DMS79 treated with DMSO at 0.1 percent for 48 hours (cell line): ENCODE measurements at regions not wholly inside any gene's neighbourhood (a gene's known extent, or its start where the extent isn't known, plus 50 kb on each side); places are given as distances from the start of the nearest gene placed in this dataset.
"Not testable (repeated sequence)": the region's sequence is repeated elsewhere in the genome, so short reads cannot be mapped to it uniquely, and the experiment has no call there.

Source experiments
- DNase-seq: peaks from one replicate; lab custom pipeline; 2025; lab: John Stamatoyannopoulos, UW

DNA sequence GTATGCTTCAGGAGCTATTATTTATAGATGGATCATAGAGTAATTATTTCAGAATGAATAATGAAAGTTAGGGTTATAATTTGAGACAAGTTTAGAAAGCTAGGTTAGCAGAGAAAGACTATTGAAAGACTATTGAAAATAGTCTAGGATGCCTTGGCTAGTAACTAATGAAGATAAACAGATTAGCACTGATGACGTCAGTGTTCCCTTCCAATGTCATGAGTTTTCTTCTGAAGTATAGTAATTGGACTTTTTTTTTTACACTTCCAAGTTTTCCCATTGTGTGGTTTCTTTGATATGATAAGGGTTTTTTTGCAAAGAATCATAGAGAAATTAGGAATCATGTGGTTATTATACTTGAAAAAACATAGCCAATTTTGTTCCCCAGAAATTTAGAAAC lies 1041.5 kb upstream of the CRIM1 start:
- DNase-seq: no peak

DNA sequence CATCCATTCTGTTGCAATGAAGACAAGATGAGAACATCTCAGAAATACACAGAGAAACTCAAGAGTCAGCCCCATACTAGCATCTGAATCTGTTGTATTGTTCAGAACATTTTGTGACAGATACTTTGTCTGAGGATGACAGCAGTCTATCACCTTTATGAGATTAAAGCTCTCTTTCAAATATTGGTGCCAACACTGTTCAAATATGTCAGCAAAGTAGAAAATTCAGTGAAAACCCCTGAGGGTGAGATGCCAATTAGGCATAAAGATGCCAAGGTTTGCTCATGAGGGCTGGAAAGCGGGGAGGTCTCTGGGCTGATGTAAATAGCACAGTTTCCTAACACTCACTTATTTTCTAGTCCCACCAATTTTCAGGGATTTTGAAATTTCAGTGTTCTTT lies 1054.2 kb upstream of the CRIM1 start:
- no peak for DNase-seq

DNA sequence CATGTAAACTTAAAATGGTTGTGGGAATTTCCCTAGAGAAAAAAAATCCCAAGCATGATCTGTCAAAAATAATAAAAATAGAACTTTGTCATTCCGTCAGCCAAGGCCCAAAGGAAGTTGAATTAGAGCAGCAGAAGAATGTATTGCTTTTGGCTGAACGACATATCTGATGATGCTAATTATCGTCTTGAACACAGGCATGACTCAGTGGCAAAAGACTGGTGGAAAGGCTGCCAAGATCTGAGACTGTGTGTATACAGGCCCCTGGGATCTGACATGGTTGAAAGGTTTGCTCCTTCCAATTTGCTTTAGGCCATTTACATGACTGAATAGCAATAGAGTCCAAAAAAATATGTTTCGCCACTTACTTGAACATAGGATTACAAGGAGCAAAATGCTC lies 1057.1 kb upstream of the CRIM1 start:
- DNase-seq: no peak

DNA sequence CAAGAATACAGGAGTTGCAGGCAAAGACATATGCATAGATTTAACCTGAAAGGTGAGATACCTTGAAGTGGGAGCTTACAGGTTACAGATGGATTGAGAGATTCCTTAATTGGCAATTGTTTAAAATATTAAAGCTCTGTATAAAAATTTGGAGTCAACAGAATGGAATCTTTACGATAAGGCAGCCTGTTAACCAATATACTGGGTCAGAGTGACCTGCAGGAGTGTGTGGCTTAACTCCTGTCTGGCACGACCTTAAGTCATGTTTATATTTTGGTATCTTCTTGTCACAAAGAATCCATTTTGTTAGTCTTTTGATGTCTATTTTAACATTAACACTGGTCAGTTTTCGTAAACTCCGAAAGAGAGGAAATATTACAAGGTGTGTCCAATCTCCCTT lies 1058.2 kb upstream of the CRIM1 start:
- no peak for DNase-seq

DNA sequence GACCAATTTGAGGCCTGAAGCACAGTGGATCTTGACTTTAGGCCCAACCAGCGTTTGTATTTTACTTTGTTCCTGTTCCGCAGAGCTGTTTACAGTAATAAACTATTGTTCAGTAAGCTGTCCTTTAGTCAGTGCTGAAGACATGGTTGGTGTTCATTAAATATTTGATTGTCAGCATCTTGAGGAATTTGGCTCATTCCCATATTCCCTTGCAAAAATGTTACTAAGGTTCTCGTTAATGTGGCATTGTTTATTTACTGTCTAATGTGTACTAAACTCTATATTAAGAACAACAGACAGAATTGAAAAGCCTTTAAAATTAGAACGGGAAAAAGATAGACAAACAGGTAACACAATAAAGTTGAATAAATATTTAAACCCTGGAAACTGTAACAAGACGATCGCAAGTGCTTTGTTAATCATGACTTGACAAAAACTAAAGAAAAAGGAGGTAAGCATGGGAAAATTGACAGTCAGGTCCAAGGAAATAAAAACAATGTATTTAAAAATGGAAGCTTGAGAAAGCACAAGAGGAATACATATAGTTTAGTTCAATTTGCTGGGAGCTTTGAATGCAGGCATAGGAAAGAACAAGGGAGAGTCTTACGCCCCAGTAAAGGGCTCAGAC lies 1060.8 kb upstream of the CRIM1 start:
- DNase-seq: no peak

DNA sequence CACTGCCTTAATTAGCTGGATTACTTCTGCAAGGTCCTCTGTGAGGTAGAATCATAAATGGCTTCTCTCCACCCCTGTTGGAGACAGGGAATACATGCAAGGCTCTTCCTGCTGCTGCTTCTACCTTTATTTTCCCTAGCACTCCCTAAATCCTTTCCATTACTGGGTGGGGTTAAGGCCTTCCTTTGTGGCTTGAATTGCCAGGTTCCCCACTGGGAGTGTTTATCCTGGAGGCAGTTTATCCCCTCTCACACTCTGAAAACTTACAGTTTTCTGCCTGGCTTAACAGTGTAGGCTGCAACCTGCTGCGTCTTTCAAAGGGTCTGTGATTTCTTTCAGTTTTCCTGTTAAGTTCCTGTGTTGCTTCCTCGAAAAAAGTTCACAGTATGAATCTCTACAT lies 1062.3 kb upstream of the CRIM1 start:
- DNase-seq: no peak

DNA sequence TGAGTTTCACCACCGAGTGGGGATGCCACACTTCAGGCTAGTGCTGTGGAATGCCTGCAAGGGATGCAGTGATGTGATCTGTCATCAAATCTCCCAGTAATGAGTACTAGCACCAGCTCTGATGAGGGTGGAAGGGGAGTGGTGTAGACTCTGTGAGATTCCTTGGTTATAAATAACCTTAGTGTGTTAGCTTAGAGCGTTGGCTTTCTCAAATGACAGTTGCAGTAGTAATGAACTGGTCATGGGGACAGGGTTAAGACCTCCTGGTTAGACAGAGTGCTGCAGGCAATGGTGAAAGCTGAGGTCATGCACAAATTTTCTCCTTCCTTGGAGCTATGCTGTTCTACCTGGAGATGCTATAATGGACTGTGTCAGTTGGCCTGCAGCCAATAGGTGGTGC lies 1063.4 kb upstream of the CRIM1 start:
- DNase-seq: no peak

DNA sequence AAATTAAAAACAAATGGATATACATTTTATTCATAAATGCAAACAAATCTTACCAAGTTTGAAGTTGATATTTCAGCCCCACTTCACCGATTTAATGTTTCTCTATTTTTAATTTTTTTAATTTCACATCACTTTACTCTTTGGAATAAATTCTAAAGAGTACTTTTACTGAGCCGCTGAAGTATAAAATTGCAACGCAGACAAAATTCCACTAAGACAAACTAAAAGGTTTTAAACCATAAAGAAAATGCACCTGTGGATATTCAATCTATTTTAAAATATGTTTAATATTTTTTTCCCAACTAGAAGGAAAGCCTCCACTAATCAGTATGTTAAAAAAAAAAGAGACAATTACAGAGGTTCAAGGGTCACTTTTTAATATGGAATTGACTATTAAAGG lies 1073.9 kb upstream of the CRIM1 start:
- no peak for DNase-seq

DNA sequence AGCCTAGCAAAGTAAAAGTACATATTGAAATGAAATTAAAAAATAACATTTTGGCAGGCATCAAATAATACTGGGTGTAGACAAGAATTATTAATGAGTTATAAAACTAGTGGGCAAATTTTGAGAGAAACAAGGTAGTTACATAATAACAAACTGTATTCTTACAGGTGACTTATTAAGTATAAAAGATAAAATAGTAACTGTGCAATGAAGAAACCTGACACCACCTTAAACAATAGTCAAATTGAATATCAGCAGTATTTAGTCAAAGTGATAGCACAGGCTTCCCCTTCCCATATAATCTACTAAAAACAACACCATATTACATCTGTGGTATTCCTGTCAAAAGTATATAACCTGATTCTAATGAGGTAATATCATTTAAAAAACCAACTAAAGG lies 1099.8 kb upstream of the CRIM1 start:
- no peak for DNase-seq

DNA sequence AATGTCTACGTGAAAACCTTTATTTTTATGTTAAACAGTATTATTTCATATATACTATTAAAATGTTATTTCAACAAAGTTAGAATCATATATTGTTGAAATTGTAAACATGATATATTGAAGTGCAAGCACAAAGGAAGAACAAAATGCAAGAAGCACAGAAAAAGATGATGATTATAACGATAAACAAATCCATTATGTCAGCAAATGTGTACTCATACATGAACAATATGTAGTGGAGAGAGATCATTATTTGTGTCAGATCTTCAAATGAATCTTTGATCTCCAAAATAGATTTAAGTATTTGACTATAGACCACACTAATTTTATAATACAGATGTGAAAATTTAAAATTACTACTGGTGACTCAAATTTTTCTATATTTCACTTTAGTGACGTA lies 1104.4 kb upstream of the CRIM1 start:
- DNase-seq: no peak

DNA sequence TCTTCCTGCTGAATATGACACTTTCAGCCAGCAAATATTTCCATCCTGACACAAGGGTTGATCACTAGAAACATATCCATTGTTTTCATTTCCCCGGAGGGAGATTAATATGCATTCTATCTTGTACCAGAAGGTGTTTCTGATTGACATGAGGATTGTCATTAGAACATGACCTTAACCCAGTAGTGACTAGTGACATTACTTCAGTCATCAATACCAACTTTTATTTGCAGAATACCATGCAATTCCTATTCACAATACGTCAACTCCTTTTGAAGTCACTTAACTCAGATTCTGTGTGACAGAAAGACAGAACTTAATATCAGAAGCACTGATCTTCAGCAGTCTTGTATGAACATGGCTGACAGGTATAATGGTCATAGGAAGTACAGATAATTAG lies 1108.9 kb upstream of the CRIM1 start:
- no peak for DNase-seq

DNA sequence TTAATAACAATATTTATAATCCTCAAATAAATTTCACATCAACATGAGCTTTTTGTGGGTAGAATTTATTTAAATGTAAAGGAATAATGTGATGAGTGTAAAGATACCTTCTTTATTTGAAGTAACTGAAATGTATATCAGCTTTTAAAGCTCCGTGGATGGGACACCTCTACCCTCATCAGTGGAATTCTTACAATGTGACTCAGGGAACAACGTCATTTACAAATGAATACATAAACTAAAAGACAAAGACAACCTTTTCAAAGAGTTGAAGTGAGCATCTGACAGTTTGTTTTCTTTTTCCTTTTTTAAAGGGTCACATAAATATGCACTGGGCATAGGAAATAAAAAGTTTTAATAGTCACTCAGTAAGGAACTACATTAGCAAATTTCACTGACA lies 1127.0 kb upstream of the CRIM1 start:
- no peak for DNase-seq

DNA sequence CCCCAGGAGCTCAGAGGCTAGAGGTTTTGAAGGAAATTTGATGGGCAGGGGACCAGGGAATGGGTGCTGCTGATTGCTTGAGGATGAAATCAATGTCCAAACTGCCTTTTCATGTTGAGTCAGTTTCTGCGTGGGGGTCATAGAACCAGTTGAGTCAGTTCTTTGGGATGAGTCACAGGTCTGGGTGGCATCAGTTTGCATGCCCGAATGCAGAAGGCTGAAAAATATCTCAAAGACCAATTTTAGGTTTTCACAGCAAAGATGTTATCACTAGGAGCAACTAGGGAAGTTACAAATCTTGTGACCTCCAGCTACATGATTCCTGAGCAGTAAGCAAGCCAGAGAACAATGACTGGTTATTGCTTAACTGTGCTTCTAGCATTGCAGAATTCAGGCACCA lies 1135.1 kb upstream of the CRIM1 start:
- no peak for DNase-seq

DNA sequence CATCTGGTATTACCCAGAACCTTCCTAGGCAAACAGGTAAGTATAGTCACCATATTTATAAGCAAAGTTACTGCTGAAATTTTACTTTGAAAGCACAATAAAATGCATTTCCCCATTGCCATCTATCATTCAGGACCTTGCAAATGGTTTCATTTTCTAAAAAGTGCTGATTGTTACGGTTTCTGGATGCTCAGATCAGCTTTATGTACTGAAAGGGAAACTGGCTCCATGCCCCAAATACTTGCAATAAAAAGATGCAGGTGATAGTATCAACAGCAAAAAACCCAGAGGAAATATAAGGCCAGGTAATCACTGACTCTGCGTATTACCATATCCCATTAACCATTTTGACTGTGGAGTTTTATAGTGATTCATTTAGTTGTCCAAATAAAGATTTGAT lies 1150.7 kb upstream of the CRIM1 start:
- DNase-seq: no peak

DNA sequence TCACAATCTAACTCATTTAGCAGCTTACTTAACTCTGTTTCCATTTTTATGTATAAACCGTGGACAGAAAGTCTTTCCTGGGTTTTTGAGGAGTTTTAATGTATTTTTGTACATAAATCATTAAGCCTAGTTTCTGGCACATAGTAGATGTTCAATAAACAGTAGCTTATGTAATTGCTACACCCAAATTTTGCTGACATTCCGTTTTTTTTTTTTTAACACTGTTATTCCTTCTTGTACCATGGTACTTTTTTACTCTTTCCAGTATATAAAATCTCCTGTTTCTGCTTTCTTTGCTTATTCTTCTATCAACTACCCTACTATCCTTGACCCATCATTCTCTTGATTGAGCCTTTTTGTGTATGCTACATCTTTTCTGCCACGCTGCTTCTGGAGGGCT lies 1151.3 kb upstream of the CRIM1 start:
- DNase-seq: no peak

DNA sequence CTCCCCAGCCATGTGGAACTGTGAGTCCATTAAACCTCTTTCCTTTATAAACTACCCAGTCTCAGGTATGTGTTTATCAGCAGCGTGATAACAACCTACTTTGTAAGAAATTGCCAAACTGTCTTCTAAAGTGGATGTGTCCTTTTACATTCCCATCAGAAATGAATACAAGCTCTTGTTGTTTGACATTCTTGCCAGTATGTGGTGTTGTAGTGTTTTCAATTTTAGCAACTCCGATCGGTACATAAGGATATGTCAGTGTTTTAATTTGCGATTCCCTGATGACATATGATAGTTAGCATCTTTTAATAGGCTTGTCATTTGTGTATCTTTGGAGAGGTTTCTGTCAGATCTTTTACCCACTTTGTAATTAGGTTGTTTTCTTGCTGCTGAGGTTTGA lies 1156.3 kb upstream of the CRIM1 start:
- DNase-seq: no peak

DNA sequence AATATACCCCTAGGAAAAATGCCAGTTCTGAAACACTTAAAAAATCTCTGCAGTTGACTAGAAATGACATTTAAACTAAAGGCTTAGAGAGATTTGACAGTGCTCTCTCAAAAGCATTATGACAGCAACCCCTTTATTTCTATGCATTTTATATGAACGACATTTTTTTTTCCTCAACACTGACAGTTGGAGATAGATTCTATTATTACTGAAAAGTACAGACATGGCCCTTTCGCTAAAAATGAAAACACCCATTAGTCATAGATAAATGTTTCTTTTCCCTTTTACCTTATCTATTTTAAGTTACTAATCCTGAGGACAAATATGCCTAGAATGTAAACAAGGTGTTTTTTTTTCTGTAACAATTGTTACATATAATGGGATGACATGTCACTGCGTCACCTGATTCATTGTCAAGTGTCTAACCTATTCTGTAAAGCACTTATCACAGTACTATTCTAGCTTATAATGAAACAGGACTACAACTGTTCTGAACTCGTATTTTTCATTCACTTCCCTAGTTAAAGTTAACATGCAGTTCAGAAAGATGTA lies 1169.6 kb upstream of the CRIM1 start:
- DNase-seq: no peak

DNA sequence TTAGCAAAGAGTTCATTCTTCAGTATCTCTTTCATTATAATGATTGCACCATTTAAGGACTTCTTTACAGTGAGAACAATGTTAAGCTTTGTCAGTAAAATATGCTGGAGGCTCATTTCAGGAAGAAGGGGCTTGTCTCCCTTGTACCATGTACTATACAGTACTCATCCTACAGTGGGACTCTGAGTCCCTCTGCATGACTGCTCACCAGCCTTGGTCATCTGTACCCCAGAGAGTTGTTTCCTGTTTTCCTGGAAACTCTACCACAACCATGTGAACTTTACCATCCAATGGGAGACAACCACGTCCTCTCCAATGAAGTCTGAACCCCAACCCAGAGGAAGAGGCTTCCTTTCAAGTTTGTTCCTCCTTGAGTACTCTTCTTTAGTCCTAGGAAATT lies 1171.1 kb upstream of the CRIM1 start:
- DNase-seq: no peak

DNA sequence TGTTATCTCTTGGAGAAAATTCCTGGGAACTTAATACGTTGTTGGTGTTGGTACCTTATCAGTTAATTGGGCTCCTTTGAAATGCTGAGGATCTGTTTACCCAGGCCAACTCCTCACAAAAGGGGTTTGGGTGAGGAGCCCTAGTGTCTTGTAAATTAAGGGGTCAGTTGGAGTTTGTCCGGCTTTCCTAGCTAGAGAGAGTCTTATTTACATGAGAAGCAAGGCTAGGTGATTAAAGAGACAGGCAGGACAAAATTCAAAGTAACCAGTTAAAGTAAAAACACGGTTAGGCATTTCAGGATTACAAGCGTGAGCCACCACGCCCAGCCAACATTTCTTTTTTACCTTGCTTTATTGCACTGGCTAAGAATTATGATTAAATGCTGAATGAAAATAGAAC lies 1178.9 kb upstream of the CRIM1 start:
- not testable (repeated sequence) for DNase-seq

DNA sequence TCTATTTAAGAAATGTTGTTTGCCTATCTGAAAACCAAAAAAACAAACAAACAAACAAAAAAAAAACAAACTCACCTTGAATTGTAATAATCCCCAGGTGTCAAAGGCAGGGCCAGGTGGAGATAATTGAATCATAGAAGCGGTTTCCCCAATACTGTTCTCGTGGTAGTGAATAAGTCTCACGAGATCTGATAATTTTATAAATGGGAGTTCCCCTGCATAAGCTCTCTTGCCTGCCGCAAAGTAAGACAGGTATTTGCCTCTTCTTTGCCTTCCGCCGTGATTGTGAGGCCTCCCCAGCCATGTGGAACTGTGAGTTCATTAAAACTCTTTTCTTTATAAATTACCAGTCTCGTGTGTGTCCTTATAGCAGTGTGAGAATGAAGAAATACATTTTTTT lies 1180.7 kb upstream of the CRIM1 start:
- DNase-seq: no peak

DNA sequence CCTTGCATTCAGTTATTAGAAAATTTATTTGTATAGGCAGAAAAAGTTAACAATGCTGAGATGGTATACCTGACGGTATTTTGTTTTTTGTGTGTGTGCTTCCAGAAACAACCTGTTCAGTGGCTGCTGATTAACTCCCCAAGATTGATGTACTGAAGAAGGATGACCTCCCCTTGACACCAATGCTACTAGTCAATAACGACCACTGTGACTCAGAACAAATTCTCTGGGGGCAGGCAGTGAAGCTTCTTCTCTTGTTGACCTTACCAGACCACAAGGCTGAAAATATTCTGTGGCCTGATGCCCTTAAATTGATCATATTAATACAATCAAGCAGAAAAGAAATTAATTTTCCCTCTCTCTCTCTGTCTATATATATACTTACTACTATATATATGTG lies 1182.9 kb upstream of the CRIM1 start:
- no peak for DNase-seq

DNA sequence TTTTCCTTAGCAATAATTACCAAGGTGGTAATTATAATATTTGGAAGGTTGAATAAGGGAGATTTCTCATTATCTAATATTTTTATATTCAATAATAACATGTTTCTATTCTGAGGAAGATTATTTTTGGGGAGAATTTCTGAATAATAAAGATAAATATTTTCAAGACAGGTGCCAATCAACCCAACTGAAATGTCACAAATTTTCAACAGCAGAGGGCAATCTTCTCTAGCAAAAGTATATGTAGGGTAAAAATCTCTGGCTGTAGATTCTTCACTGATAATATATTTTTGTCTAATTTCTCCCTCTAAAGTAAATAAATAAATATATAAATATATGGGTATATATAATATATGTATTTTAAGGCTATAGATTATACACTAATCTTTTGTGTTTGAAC lies 1187.2 kb upstream of the CRIM1 start:
- no peak for DNase-seq

DNA sequence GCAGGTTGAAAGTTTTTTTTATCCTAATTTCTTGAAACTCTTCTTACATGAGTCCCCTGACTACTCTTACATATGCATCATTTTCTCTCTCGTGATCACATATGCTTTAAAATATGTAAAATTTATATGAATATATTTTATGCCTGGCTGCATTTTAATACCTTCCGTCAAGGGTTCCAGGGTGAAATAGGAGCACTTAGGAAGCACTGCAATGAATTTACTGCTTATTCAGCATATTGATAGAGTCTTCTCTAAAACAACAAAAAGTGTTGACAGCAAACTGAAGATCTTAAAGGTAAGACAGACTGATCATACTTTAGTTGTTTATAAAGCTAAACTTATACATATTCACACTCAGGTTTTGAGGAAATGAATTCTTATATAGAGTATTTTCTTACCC lies 1191.6 kb upstream of the CRIM1 start:
- no peak for DNase-seq

DNA sequence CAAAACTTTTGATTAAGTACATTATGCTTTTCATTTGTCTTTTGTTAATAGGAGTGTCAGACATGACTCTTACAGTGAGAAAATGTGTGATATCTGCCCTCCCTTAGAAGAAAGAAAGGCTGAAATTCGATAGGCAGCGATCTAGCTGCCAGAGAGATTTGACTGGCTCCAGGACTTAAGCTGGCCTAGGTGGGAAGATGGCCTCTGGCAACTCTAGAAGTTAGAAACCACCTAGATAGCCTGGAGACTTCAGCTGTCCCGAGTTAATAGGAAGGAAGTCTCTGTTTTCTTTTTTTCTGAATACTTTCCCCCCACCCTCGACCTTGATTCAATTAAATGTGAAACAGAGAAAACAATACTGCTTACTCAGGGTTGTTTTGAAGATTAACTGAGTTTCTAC lies 1194.7 kb upstream of the CRIM1 start:
- DNase-seq: no peak

DNA sequence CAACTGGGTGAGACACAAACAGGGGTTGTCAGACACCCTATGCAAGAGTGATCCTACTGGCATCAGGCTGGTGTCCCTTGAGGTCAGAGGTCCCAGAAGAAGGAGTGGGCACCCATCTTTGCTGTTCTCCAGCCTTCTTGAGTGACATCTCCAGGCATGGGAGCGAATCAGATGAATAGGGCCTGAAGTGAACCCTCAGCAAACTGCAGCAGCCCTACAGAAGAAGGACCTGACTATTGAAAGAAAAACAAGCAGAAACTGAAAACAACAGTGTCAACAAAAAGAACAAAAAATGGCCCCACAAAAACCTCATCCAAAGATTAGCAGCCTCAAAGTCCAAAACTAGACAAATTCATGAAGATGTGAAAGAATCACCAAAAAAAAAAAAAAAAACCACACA lies 1229.7 kb upstream of the CRIM1 start:
- no peak for DNase-seq
